ENCODE measurements at regions not wholly inside any gene's neighbourhood (a gene's known extent, or its start where the extent isn't known, plus 50 kb on each side); places are given as distances from the start of the nearest gene placed in this dataset.

DNA sequence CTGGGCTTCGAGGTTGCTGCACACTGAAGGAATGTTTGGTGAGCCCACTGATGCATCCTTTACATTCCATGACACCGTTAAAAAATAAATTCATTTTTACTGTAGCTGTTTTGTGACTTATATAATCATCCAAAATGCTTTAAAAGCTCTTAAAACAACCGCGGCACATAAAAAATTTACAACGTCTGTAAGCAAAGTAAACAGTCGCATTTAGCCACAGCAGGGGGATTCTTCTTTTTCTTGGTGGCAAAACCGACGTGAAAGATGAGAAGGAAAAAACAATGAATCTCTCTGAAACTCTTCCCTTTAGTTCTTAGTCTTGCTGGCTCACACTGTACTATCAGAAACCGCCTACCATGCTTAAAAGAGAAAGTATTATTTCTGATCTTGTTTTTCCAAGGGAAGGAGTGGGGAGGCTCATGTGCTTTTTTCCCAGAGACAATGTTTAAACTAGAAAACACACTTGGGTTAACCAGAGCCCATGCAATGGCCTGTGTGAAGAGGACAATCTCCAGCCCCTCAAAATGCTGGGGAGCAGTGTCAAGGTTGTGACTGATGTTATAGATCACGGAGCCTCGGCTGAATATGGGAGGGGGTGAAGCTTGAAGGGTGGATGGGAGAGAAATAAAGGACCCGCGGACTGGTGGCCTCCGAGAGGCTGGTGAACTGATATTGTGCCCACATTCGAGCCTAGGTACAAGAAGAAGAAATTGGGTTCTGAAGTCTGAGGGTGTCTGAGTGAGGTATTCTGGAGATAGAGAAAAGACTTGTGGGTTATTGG, 91.1 kb downstream of the IRF8 start:
- H3K27ac ChIP-seq (ENCODE audit: insufficient read depth in 1 of 2, low read depth in 1 of 2, low read length in 2 of 2, poor library complexity in 1 of 2, severe bottlenecking in 2 of 2): no peak overlapping the region
- ChIA-PET POLR2A (no interaction called here), CTCF (interaction anchor here (0.9 to 11.0 kb wide), 8 partner anchors 8 to 183 kb away, joined by 3 to 210 read pairs (median 4); no protein-coding TSS in a partner anchor)
- 93% methylated on average over 11 of the region's 15 CpGs for WGBS (ENCODE audit: insufficient coverage)
- H3K27me3 ChIP-seq (replicated peaks in 2 of 5; ENCODE audit: control insufficient read depth in 4 of 5, insufficient read depth in 5 of 5, low read length in 4 of 5): peaks cover 0 to 52% (median 10%) of the 10 kb centered on the region in 5 experiments
- peaks cover 0 to 12% (median 5%) of the 10 kb centered on the region in 4 experiments for H3K4me1 ChIP-seq (ENCODE audit: control extremely low read depth in 1 of 4, control insufficient read depth in 4 of 4, insufficient read depth in 4 of 4, low read length in 3 of 4)
- no peaks in the 10 kb centered on the region for H3K36me3 ChIP-seq (ENCODE audit: control insufficient read depth in 4 of 4, insufficient read depth in 4 of 4, low read length in 3 of 4)
- no peak overlapping the region for H3K4me3 ChIP-seq (ENCODE audit: control insufficient read depth in 1 of 7, extremely low read depth in 1 of 7, insufficient read depth in 4 of 7, low read depth in 2 of 7, low read length in 6 of 7)
- no peaks in the 10 kb centered on the region for H3K9me3 ChIP-seq (ENCODE audit: control extremely low read depth in 1 of 5, control insufficient read depth in 4 of 5, insufficient read depth in 2 of 5, low read depth in 1 of 5, low read length in 4 of 5)
- DNase-seq: no peak

DNA sequence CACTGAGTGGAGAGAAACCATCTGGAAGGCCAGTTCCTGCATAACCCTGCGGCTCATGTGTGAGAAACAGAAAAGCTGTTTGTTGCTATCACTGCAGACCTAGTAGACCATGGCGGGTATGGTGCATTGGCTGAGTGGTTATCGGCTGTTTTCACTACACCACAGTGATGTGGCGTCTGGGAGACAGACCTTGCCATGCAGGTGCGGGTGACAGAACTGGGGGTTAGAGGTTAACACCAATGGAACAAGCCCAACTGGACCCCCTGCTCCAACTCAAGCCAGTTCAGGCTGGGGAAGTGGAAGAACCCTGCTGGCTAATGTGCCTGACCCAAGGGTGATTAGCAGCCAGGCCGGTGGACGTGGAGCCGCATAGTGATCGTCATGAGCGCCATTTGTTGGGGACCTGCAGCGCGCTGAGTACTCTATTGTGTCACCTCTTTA, 91.9 kb downstream of the IRF8 start:
- H3K36me3 ChIP-seq (ENCODE audit: control insufficient read depth in 4 of 4, insufficient read depth in 4 of 4, low read length in 3 of 4): no peaks in the 10 kb centered on the region
- 95% methylated on average over 10 of the region's 12 CpGs for WGBS (ENCODE audit: insufficient coverage)
- no peaks in the 10 kb centered on the region for H3K9me3 ChIP-seq (ENCODE audit: control extremely low read depth in 1 of 5, control insufficient read depth in 4 of 5, insufficient read depth in 2 of 5, low read depth in 1 of 5, low read length in 4 of 5)
- POLR2A ChIA-PET: no interaction called here
- CTCF ChIA-PET: interaction anchor here (0.9 to 11.0 kb wide), 6 partner anchors 15 to 184 kb away, joined by 3 to 210 read pairs (median 4); no protein-coding TSS in a partner anchor
- peaks cover 0 to 45% (median 7%) of the 10 kb centered on the region in 5 experiments for H3K27me3 ChIP-seq (replicated peaks in 2 of 5; ENCODE audit: control insufficient read depth in 4 of 5, insufficient read depth in 5 of 5, low read length in 4 of 5)
- no peak overlapping the region for H3K4me3 ChIP-seq (ENCODE audit: control insufficient read depth in 1 of 7, extremely low read depth in 1 of 7, insufficient read depth in 4 of 7, low read depth in 2 of 7, low read length in 6 of 7)
- H3K4me1 ChIP-seq (ENCODE audit: control extremely low read depth in 1 of 4, control insufficient read depth in 4 of 4, insufficient read depth in 4 of 4, low read length in 3 of 4): peaks cover 0 to 7% (median 3%) of the 10 kb centered on the region in 4 experiments
- H3K27ac ChIP-seq (ENCODE audit: insufficient read depth in 1 of 2, low read depth in 1 of 2, low read length in 2 of 2, poor library complexity in 1 of 2, severe bottlenecking in 2 of 2): no peak overlapping the region
- DNase-seq: no peak

DNA sequence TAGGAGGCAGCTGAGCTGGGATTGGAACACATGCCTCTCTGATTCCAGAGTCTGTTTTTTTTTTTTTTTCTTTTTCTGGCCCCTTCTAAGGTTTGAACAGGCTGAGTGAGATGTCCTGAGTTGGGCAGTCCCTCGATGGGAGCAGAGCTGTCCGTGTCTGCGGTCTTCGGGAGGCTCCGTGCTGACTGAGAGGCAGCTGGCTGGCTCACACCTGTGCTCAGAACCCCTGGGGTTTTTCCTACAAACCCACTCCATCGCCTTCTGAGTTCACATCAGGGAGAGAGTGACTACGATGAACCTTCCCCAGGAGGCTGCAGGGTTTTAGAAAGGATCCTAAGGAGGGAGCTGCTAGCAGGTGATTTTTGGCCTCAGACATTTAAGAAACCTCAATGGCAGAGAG, 92.5 kb downstream of the IRF8 start:
- Histone ChIP-seq H3K36me3 (ENCODE audit: control insufficient read depth in 4 of 4, insufficient read depth in 4 of 4, low read length in 3 of 4) (no peaks in the 10 kb centered on the region), H3K27ac (ENCODE audit: insufficient read depth in 1 of 2, low read depth in 1 of 2, low read length in 2 of 2, poor library complexity in 1 of 2, severe bottlenecking in 2 of 2) (no peak overlapping the region), H3K9me3 (ENCODE audit: control extremely low read depth in 1 of 5, control insufficient read depth in 4 of 5, insufficient read depth in 2 of 5, low read depth in 1 of 5, low read length in 4 of 5) (no peaks in the 10 kb centered on the region), H3K4me3 (ENCODE audit: control insufficient read depth in 1 of 7, extremely low read depth in 1 of 7, insufficient read depth in 4 of 7, low read depth in 2 of 7, low read length in 6 of 7) (no peak overlapping the region), H3K27me3 (replicated peaks in 2 of 5; ENCODE audit: control insufficient read depth in 4 of 5, insufficient read depth in 5 of 5, low read length in 4 of 5) (peaks cover 0 to 41% (median 7%) of the 10 kb centered on the region in 5 experiments), H3K4me1 (ENCODE audit: control extremely low read depth in 1 of 4, control insufficient read depth in 4 of 4, insufficient read depth in 4 of 4, low read length in 3 of 4) (peaks cover 0 to 10% (median 3%) of the 10 kb centered on the region in 4 experiments)
- no peak for DNase-seq
- ChIA-PET CTCF (interaction anchor here (1.0 to 11.0 kb wide), 6 partner anchors 14 to 185 kb away, joined by 3 to 210 read pairs (median 4); no protein-coding TSS in a partner anchor), POLR2A (no interaction called here)
- 93% methylated on average over 6 of the region's 7 CpGs for whole genome bisulfite sequencing (ENCODE audit: insufficient coverage)

DNA sequence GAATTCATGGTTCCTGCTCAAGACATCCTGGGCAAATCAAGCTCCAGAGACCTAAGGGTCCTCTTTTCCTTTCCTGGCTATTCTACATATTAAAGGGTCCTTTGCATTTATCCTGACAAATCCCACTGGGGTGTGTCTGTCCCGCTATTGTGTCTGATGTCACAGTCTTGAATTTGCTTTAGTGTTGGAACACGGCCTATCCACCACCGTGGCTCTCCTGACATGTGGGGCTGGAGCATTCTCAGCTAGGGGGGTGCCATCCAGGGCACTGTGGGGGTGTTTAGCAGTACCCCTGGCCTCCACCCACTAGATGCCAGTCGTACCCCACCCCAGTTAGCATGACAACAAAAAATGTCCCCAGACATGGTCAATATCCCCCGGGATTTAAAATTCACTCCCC, 92.9 kb downstream of the IRF8 start:
- H3K36me3 ChIP-seq (ENCODE audit: control insufficient read depth in 4 of 4, insufficient read depth in 4 of 4, low read length in 3 of 4): no peaks in the 10 kb centered on the region
- DNase-seq: no peak
- H3K4me3 ChIP-seq (ENCODE audit: control insufficient read depth in 1 of 7, extremely low read depth in 1 of 7, insufficient read depth in 4 of 7, low read depth in 2 of 7, low read length in 6 of 7): no peak overlapping the region
- peaks cover 0 to 10% (median 3%) of the 10 kb centered on the region in 4 experiments for H3K4me1 ChIP-seq (ENCODE audit: control extremely low read depth in 1 of 4, control insufficient read depth in 4 of 4, insufficient read depth in 4 of 4, low read length in 3 of 4)
- CTCF ChIA-PET: interaction anchor here (1.0 to 11.0 kb wide), 5 partner anchors 14 to 173 kb away, joined by 3 to 210 read pairs (median 4); no protein-coding TSS in a partner anchor
- H3K27ac ChIP-seq (ENCODE audit: insufficient read depth in 1 of 2, low read depth in 1 of 2, low read length in 2 of 2, poor library complexity in 1 of 2, severe bottlenecking in 2 of 2): no peak overlapping the region
- peaks cover 0 to 37% (median 7%) of the 10 kb centered on the region in 5 experiments for H3K27me3 ChIP-seq (replicated peaks in 2 of 5; ENCODE audit: control insufficient read depth in 4 of 5, insufficient read depth in 5 of 5, low read length in 4 of 5)
- no peaks in the 10 kb centered on the region for H3K9me3 ChIP-seq (ENCODE audit: control extremely low read depth in 1 of 5, control insufficient read depth in 4 of 5, insufficient read depth in 2 of 5, low read depth in 1 of 5, low read length in 4 of 5)
- POLR2A ChIA-PET: no interaction called here
- 85% methylated on average over 5 of the region's 5 CpGs for WGBS (ENCODE audit: insufficient coverage)

DNA sequence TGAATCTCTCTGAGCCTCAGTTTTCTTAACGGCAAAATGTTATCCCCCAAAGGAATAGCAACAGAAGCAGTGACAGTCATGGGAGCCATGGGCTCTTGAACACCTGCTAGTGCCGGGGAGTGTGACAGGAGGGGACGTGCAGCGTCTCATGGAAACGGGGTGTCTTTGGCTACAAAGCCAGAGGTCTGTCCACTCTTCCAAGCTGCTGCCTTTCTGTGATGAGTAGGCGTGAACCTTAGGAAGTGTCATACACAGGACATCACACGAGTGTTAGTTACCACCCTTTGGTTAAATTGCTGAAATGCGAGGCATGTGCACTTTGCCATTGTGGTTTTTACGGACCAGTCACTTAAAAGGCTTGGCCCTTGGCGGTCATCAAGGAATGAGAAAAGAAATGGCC, 93.4 kb downstream of the IRF8 start:
- Histone ChIP-seq H3K4me3 (ENCODE audit: control insufficient read depth in 1 of 7, extremely low read depth in 1 of 7, insufficient read depth in 4 of 7, low read depth in 2 of 7, low read length in 6 of 7) (no peak overlapping the region), H3K9me3 (ENCODE audit: control extremely low read depth in 1 of 5, control insufficient read depth in 4 of 5, insufficient read depth in 2 of 5, low read depth in 1 of 5, low read length in 4 of 5) (no peaks in the 10 kb centered on the region), H3K4me1 (ENCODE audit: control extremely low read depth in 1 of 4, control insufficient read depth in 4 of 4, insufficient read depth in 4 of 4, low read length in 3 of 4) (peaks cover 0 to 6% (median 0%) of the 10 kb centered on the region in 4 experiments), H3K36me3 (ENCODE audit: control insufficient read depth in 4 of 4, insufficient read depth in 4 of 4, low read length in 3 of 4) (no peaks in the 10 kb centered on the region), H3K27ac (ENCODE audit: insufficient read depth in 1 of 2, low read depth in 1 of 2, low read length in 2 of 2, poor library complexity in 1 of 2, severe bottlenecking in 2 of 2) (no peak overlapping the region), H3K27me3 (replicated peaks in 2 of 5; ENCODE audit: control insufficient read depth in 4 of 5, insufficient read depth in 5 of 5, low read length in 4 of 5) (peaks cover 0 to 35% (median 7%) of the 10 kb centered on the region in 5 experiments)
- ChIA-PET CTCF (interaction anchor here (0.6 to 11.0 kb wide), 5 partner anchors 13 to 173 kb away, joined by 3 to 210 read pairs (median 4); no protein-coding TSS in a partner anchor), POLR2A (no interaction called here)
- no peak for DNase-seq
- WGBS (ENCODE audit: insufficient coverage): 83% methylated on average over 10 of the region's 10 CpGs

DNA sequence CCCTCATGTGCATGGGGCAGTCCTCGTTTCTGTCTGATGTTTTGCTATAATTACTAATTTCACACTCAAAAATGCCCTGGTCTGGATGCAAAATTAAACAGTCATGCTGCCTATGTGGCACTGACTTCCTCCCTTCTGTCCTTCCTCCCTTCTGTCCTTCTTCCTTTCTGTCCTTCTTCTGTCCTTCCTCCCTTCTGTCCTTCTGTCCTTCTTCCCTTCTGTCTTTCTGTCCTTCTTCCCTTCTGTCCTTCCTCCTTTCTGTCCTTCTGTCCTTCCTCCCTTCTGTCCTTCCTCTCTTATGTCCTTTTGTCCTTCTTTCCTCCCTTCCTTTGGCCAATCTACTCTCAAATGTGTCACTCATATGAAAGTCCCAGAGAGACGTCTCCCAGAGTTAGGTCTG, 93.8 kb downstream of the IRF8 start:
- ChIA-PET POLR2A (no interaction called here), CTCF (interaction anchor here (0.6 to 11.0 kb wide), 6 partner anchors 12 to 174 kb away, joined by 3 to 210 read pairs (median 4); no protein-coding TSS in a partner anchor)
- no peak overlapping the region for H3K4me3 ChIP-seq (ENCODE audit: control insufficient read depth in 1 of 7, extremely low read depth in 1 of 7, insufficient read depth in 4 of 7, low read depth in 2 of 7, low read length in 6 of 7)
- 75% methylated on average over 1 of the region's 2 CpGs for WGBS (ENCODE audit: insufficient coverage)
- H3K9me3 ChIP-seq (ENCODE audit: control extremely low read depth in 1 of 5, control insufficient read depth in 4 of 5, insufficient read depth in 2 of 5, low read depth in 1 of 5, low read length in 4 of 5): no peaks in the 10 kb centered on the region
- H3K27me3 ChIP-seq (replicated peaks in 2 of 5; ENCODE audit: control insufficient read depth in 4 of 5, insufficient read depth in 5 of 5, low read length in 4 of 5): peaks cover 0 to 34% (median 7%) of the 10 kb centered on the region in 5 experiments
- peaks cover 0 to 5% (median 0%) of the 10 kb centered on the region in 4 experiments for H3K4me1 ChIP-seq (ENCODE audit: control extremely low read depth in 1 of 4, control insufficient read depth in 4 of 4, insufficient read depth in 4 of 4, low read length in 3 of 4)
- no peaks in the 10 kb centered on the region for H3K36me3 ChIP-seq (ENCODE audit: control insufficient read depth in 4 of 4, insufficient read depth in 4 of 4, low read length in 3 of 4)
- no peak overlapping the region for H3K27ac ChIP-seq (ENCODE audit: insufficient read depth in 1 of 2, low read depth in 1 of 2, low read length in 2 of 2, poor library complexity in 1 of 2, severe bottlenecking in 2 of 2)
- DNase-seq: no peak
